Glomerular visceral epithelial cell (primary cell): ENCODE measurements at regions not wholly inside any gene's neighbourhood (a gene's known extent, or its start where the extent isn't known, plus 50 kb on each side); places are given as distances from the start of the nearest gene placed in this dataset.

Experiments
- DNase-seq: peaks from one replicate; pipeline ENCODE4 v3.0.0-alpha.2; 2016; ENCODE audit errors: extremely low spot score

GRCh38 chr21:23218667-23219066 lies 2220.5 kb downstream of the NCAM2 start:
- no peak for DNase-seq

- DNase-seq, result peak; percentile 1
Measured at GRCh38 chr21:23217597-23217996, 2219.4 kb downstream of the NCAM2 start.

GRCh38 chr21:23215261-23215660 lies 2217.1 kb downstream of the NCAM2 start:
- DNase-seq, result no peak
